ENCODE measurements at regions not wholly inside any gene's neighbourhood (a gene's known extent, or its start where the extent isn't known, plus 50 kb on each side); places are given as distances from the start of the nearest gene placed in this dataset.
"Not testable (repeated sequence)": the region's sequence is repeated elsewhere in the genome, so short reads cannot be mapped to it uniquely, and the experiment has no call there.

DNA sequence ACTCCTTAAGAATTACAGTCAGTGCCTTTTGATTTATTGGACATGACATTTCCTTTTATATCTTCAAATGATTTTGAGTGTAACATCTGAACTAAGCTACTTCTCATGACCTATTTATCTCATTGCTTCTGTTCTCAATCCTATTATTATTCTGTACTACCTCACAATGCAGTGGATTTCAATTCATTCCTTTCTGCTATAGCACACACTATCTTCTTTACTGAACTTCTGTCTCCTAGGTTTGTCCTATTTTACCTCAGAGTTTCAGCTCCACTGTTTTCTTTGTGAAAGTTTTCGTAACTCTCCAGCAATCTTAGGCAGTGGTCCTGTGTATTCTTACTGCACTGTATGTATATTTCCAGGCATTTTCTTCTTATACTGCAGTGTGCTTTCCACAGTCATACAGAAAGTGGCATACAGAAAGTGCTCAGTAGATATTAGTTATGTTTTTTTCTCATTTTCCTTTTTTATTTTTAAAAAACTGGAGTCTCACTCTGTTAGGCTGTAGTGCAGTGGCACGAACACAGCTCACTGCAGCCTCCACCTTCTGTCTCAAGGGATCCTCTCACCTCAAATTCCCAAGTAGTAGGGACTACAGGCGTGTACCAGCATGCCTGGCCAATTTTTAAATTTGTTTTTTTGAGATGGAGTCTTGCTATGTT is 368.6 kb upstream of the RGS6 start:
- no peak for DNase-seq (ENCODE audit: low spot score)

DNA sequence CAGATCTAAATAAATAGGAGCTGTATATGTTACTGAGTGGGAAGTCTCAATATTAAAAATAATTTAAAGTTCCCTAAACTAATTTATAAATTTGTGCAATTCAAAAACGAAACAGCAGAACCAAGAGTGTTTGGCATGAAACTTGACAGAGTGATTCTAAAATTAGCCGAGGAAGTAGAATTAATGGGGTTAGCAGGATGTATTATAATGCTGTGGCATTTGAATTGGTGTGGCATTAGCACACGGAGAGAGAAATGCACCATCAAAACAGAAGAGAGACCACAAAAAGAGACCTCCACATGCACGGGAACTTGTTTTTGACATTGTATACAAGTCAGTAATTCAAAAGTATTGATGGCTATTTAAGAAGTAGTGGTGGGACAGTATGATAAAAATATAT is 366.0 kb upstream of the RGS6 start:
- no peak for DNase-seq (ENCODE audit: low spot score)

- not testable (repeated sequence) for DNase-seq (ENCODE audit: low spot score)
Observed at GRCh38 chr14:71567499-71568133, 364.6 kb upstream of the RGS6 start.

DNA sequence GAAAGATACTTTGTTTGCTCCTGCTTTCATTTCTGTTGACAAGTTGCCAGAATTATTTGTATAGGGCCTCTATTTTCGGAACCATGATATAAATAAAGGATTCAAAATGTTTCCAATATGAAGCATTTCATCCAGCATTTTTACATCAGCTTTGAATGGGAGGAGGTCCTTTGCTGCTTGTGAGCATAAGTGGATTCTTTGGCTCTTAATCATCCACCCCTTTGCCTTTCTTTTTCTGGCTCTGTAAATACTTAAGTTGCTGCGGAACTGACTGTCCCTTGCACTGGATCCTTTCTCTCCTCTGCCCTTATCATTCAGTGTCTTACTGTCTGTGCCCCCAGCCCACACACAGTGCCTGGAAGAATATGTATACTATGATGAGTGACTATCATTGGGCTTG is 357.3 kb upstream of the RGS6 start:
- no peak for DNase-seq (ENCODE audit: low spot score)

- no peak for DNase-seq (ENCODE audit: low spot score)
Observed at GRCh38 chr14:71576472-71576871, 355.8 kb upstream of the RGS6 start.

- no peak for DNase-seq (ENCODE audit: low spot score)
Observed at GRCh38 chr14:71579331-71579730, 352.9 kb upstream of the RGS6 start.

DNA sequence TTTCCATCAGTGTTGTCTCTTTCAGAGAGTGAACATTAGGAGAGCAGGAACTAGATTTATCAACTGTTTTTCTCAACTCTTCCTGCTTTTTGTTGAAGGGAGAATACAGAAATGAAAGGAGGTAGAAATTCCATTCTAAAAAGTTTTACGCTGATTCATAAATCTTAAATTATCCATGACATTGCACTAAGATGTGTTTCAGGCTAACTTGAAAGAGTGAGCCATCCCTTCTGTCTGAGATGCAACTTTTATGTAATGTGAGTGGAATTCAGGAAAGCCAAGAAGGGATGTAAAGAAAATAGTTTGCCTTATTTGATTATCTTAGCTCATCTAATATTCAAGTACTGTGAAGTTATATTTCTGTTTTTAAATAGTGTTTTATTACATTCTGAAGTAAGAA is 349.5 kb upstream of the RGS6 start:
- no peak for DNase-seq (ENCODE audit: low spot score)

DNA sequence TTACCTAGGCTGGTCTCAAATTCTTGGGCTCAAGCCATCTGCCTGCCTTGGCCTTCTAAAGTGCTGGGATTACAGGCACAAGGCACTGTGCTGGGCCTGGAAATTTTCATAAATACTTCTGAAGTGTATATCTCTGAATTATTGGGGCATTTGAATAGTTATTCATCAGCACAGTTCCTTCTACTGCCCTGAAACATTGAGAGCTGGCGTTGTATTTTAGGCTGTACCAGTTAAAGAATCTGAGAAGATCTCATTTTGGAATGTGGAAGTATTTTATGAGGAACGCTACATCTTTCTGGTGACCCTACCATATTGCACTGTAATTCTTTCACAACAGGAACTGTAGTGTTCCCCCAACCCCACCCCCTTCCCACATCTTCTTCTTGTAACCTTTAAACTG is 349.0 kb upstream of the RGS6 start:
- no peak for DNase-seq (ENCODE audit: low spot score)

- no peak for DNase-seq (ENCODE audit: low spot score)
Observed at GRCh38 chr14:71583705-71584104, 348.5 kb upstream of the RGS6 start.

GRCh38 chr14:71585361-71585760 is 346.9 kb upstream of the RGS6 start:
- DNase-seq (ENCODE audit: low spot score) = no peak

- peak; percentile 10 for DNase-seq (ENCODE audit: low spot score)
Observed at GRCh38 chr14:71586131-71586897, 345.9 kb upstream of the RGS6 start.

DNA sequence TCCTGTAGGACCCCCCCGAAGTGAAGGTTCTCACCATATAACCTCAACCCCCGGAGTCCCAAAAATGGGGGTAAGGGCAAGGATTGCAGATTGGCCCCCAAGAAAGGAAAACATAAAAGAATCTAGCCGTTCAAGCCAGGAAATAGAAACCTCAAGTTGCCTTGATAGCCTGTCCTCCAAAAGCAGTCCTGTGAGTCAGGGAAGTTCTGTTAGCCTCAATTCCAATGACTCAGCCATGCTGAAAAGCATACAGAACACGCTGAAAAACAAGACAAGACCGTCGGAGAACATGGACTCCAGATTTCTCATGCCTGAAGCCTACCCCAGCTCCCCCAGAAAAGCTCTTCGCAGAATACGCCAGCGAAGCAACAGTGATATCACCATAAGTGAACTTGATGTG is 344.2 kb upstream of the RGS6 start:
- no peak for DNase-seq (ENCODE audit: low spot score)

GRCh38 chr14:71588576-71589215 is 343.5 kb upstream of the RGS6 start:
- no peak for DNase-seq (ENCODE audit: low spot score)

GRCh38 chr14:71589609-71590008 is 342.6 kb upstream of the RGS6 start:
- no peak for DNase-seq (ENCODE audit: low spot score)

- no peak for DNase-seq (ENCODE audit: low spot score)
Observed at GRCh38 chr14:71590131-71590530, 342.1 kb upstream of the RGS6 start.

DNA sequence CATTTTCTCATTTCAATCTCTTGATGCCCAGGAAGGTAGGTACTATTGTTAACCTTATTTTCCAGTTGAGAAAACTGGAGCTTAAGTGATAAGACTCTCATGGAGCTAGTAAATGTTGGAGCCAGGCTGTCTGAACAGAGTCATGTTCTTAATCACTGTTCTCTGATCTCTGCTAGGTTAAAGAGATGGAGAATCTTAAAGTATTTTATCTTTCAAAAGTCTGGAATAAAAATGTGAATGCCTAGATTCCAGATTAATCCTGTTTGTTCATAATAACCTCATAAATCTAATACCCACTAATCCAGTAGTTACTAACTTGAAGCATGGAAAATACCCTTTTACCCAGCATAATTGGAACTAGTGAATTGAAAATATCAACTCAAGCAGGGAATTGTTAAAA is 341.0 kb upstream of the RGS6 start:
- no peak for DNase-seq (ENCODE audit: low spot score)

DNA sequence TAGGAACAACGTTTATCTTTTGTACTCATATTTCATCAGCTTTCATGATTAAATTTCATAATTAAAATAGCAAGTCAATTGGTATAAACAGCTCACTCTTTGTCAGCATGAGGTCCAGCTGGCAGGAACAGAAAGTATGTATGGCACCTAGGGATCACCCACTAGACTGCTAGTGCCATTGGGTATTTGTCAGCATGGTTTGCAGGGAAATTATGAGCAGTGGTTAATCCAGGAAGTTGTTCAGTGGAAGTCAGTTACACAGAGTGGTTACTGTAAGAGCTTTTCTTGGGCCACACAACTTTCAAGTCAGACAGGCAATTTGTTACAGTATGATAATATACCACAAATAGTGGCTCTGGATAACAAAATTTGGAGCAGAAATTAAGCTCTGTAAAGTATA is 340.3 kb upstream of the RGS6 start:
- DNase-seq (ENCODE audit: low spot score) = no peak

DNA sequence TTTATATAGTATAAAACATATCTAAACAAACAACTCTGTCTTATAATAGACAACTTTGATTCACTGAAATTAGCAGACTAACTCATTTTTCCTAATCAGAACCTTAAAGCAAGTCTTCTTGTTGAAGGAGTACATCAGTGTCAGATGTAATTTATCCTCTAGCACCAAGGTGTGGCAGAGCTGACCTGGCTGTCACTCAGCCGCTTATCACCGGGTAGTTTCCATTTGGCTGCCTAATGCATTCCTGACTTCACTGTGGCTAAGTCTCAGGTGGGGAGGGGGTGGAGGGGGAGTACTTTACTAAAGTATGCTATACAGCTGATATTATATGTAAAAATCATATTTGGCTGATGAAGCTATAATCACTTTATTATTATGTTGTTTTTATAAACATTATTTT is 339.9 kb upstream of the RGS6 start:
- no peak for DNase-seq (ENCODE audit: low spot score)

DNA sequence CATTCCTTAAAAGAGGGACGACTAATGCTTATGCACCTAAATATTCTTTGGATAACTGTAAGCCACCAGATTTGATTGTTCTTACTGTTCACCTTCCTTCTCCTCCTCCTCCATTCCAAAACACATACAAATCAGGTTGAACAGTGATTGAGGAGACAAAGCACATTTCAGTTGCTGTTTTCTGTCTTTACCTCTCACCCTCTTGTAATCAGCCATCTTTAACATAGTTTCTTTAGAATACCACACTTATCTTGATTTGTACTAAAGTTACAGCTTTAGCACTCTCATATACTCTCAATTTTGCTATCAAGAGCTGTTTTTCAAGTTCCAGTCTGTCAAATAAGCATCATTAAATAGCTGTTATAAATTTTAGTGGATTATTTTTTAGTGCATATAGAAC is 338.3 kb upstream of the RGS6 start:
- DNase-seq (ENCODE audit: low spot score) = no peak

- no peak for DNase-seq (ENCODE audit: low spot score)
Observed at GRCh38 chr14:71594821-71595220, 337.4 kb upstream of the RGS6 start.

DNA sequence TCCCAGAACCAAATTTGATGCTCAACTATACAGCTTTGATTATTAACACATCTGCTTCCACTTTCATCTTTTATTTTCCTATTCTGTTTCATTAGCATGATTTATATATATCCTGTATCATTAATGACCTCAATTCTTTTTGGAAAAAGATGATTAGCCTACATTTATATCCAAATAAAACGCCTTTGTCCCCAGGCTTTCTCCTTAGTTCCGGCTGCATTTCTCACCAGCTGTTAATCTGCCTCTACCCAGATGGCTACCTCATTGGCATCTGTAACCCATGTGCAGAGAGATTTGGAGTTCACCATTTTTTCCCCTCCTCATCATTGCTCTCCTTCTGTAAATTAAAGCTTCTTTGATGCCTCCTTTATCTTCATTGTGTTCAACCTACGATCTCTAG is 336.8 kb upstream of the RGS6 start:
- no peak for DNase-seq (ENCODE audit: low spot score)

- DNase-seq (ENCODE audit: low spot score) = no peak
Observed at GRCh38 chr14:71597287-71597920, 334.8 kb upstream of the RGS6 start.

Measured in SK-N-DZ (cell line).